ENCODE measurements at regions not wholly inside any gene's neighbourhood (a gene's known extent, or its start where the extent isn't known, plus 50 kb on each side); places are given as distances from the start of the nearest gene placed in this dataset.

DNA sequence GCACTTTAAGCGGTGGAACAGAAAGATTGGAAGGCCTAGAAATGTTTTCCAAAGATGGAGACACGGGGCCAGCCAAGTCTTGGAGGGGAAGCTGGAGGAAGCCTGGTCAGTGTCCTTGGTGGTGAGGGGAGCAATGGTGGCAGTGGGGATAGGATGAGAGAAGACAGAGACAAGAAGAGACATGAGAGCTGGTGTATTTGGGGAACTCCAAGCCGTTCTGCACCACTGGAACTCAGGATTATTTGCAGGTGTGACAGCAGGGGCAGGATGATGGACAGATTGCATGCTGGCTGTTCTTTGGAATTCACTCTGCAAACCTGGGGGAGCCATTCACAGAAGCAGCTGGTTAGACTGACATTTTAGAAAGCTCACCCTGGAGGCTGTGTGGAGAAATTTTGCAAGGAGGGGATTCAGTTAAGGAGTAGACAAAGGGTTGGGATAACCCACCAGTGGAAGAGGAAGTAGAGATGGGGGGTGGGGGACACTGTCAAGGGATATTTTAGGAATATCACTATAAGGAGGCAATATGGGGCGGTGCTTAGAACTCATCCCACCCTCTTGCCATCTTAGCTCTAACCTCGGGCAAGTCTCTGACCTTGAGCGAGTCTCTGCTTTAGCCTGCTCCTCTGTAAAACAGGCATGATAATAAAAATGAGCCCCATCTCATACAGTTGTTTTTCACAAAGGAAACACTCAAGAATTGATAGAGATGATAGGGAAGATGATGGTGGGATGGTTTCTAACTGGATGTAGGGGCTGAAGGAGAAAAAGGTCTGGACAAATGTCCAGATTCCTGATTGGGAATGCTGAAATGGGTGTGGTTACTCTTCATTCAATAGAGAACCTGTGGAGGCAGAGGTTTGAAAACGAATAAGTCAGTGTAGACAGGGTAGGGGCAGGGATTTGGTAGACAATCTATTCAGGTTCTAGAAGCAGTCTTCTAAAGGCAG is 175.8 kb downstream of the MYCN start:
- Mint-ChIP-seq H3K27ac (no peak overlapping the region), H3K36me3 (ENCODE audit: low read depth) (no peaks in the 10 kb centered on the region), H3K9me3 (no peaks in the 10 kb centered on the region), H3K4me3 (no peak overlapping the region), H3K4me1 (no peaks in the 10 kb centered on the region), H3K27me3 (no peaks in the 10 kb centered on the region)
- intact Hi-C loops (cut with micrococcal nuclease) = no loop called here
- no peak for ATAC-seq (ENCODE audit: low read depth)
- POLR2A ChIA-PET = no interaction called here
- no peak for DNase-seq
- CTCF ChIA-PET = no interaction called here
- TF ChIP-seq, protein P1, sequence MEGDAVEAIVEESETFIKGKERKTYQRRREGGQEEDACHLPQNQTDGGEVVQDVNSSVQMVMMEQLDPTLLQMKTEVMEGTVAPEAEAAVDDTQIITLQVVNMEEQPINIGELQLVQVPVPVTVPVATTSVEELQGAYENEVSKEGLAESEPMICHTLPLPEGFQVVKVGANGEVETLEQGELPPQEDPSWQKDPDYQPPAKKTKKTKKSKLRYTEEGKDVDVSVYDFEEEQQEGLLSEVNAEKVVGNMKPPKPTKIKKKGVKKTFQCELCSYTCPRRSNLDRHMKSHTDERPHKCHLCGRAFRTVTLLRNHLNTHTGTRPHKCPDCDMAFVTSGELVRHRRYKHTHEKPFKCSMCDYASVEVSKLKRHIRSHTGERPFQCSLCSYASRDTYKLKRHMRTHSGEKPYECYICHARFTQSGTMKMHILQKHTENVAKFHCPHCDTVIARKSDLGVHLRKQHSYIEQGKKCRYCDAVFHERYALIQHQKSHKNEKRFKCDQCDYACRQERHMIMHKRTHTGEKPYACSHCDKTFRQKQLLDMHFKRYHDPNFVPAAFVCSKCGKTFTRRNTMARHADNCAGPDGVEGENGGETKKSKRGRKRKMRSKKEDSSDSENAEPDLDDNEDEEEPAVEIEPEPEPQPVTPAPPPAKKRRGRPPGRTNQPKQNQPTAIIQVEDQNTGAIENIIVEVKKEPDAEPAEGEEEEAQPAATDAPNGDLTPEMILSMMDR (IDR thresholded peaks at IDR 0.05) = no peak

DNA sequence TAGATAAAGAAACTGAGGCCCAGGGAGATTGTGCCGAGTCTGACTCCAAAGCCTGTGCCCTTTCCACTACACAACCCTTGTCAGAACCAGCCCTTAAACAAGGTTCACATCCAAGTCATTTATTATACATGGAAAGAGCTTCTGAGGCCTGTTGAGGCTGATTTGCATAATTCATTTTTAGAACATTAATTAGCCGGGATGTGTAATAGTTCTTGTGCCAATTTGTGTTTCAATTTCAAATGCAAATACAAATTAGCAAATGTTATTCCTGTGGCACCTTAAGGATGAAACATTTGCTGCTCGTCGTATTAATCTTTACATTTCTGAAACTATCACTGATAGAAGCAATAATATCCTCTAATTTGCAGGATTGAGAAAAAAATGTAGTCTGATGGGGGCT is 174.9 kb downstream of the MYCN start:
- Mint-ChIP-seq H3K4me1 (no peaks in the 10 kb centered on the region), H3K27me3 (no peaks in the 10 kb centered on the region), H3K4me3 (no peak overlapping the region), H3K27ac (no peak overlapping the region), H3K36me3 (ENCODE audit: low read depth) (no peaks in the 10 kb centered on the region), H3K9me3 (no peaks in the 10 kb centered on the region)
- no peak for DNase-seq
- no peak for ATAC-seq (ENCODE audit: low read depth)
- POLR2A ChIA-PET = no interaction called here
- intact Hi-C loops (cut with micrococcal nuclease) = no loop called here
- TF ChIP-seq, protein P1 (IDR thresholded peaks at IDR 0.05) = no peak
- CTCF ChIA-PET = no interaction called here

DNA sequence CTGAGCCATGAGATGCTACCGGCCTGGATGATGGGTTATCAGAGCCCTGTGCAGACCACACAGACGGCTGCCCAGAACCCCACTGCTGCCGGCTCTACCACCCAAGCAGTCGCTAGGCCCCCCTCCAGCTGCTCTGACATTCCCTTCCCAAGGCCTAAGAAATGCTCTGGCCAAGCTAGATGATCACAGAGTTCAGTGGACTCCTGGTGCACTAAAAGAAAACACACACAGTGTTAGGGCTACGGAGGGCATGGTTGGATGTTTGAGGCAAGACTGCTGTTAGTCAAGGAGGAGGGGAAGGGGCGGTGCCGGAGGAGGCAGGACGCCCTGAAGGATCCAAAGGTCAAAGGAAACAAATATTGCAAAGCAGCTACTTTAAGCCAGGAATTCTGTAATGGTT is 174.5 kb downstream of the MYCN start:
- no peak for ATAC-seq (ENCODE audit: low read depth)
- POLR2A ChIA-PET = no interaction called here

DNA sequence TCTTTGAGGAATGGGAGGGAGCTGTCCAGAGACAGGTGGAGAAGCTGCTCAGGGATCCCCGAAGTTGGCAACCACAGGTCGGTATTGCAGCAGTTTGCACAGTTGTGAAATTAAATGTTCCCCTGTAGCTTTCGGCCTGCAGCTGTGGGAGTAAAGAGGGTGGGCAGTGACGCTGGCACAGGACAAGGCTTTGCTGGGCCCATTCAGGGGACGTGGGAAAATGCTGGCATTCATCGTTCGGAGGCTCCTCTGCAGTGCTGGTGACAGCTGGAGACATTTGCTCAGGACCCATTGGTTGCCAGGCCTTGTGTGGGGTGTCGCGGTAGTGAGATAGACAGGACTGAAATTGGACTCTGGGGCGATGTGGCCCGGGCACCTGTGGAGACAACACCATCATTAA is 173.7 kb downstream of the MYCN start:
- Mint-ChIP-seq H3K4me3 (no peak overlapping the region), H3K9me3 (no peaks in the 10 kb centered on the region)

More for the DNA sequence above, 174.5 kb downstream of the MYCN start:
- H3K27me3 Mint-ChIP-seq = no peaks in the 10 kb centered on the region
- intact Hi-C loops (cut with micrococcal nuclease) = no loop called here
- no peak overlapping the region for H3K27ac Mint-ChIP-seq
- H3K9me3 Mint-ChIP-seq = no peaks in the 10 kb centered on the region
- TF ChIP-seq, protein P1 (IDR thresholded peaks at IDR 0.05) = no peak
- H3K4me1 Mint-ChIP-seq = no peaks in the 10 kb centered on the region
- no peak overlapping the region for H3K4me3 Mint-ChIP-seq
- CTCF ChIA-PET = no interaction called here
- no peaks in the 10 kb centered on the region for H3K36me3 Mint-ChIP-seq (ENCODE audit: low read depth)
- no peak for DNase-seq

DNA sequence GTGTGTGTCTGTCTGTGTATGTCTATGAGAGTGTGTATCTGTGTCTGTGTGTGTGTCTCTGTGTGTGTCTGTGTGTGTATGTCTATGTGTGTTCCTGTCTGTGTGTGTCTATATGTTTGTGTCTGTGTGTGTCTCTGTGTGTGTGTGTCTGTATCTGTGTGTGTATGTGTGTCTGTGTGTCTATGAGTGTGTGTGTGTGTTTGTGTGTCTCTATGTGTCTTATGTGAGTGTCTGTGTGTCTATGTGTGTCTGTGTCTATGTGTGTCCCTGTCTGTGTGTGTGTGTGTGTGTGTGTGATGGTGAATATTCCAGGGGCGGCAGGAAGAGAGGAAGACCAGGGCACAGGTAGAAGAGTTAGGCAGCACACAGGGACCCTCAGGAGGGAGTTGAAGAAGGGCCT is 173.2 kb downstream of the MYCN start:
- no peak for DNase-seq
- intact Hi-C loops (cut with micrococcal nuclease) = no loop called here
- Mint-ChIP-seq H3K36me3 (ENCODE audit: low read depth) (no peaks in the 10 kb centered on the region), H3K4me3 (no peak overlapping the region), H3K27me3 (no peaks in the 10 kb centered on the region), H3K4me1 (no peaks in the 10 kb centered on the region), H3K27ac (no peak overlapping the region), H3K9me3 (no peaks in the 10 kb centered on the region)
- ATAC-seq (ENCODE audit: low read depth) = no peak
- TF ChIP-seq, protein P1 (IDR thresholded peaks at IDR 0.05) = no peak
- CTCF ChIA-PET = no interaction called here
- POLR2A ChIA-PET = no interaction called here

More for the DNA sequence above, 173.7 kb downstream of the MYCN start:
- Mint-ChIP-seq H3K27ac (no peak overlapping the region), H3K4me1 (no peaks in the 10 kb centered on the region), H3K27me3 (no peaks in the 10 kb centered on the region), H3K36me3 (ENCODE audit: low read depth) (no peaks in the 10 kb centered on the region)
- TF ChIP-seq, protein P1 (IDR thresholded peaks at IDR 0.05) = no peak
- CTCF ChIA-PET = no interaction called here
- intact Hi-C loops (cut with micrococcal nuclease) = no loop called here
- ATAC-seq (ENCODE audit: low read depth) (no peak), DNase-seq (no peak)
- POLR2A ChIA-PET = no interaction called here

Measured in activated B cell treated with CpG ODN at 0.5 μM for 24 hours (primary cell).